Erythroblast (primary cell): ENCODE measurements at regions not wholly inside any gene's neighbourhood (a gene's known extent, or its start where the extent isn't known, plus 50 kb on each side); places are given as distances from the start of the nearest gene placed in this dataset.

ENCODE experiments used
- GATA1 ChIP-seq: IDR thresholded peaks from 2 replicates; pipeline ENCODE4 v1.6.1; 2011; ENCODE audit warnings: low read depth, mild to moderate bottlenecking, control low read depth, low read length, moderate library complexity
- POLR2A ChIP-seq: IDR thresholded peaks from 2 replicates; pipeline ENCODE4 v1.6.1; 2011; ENCODE audit warnings: mild to moderate bottlenecking, low read length

DNA sequence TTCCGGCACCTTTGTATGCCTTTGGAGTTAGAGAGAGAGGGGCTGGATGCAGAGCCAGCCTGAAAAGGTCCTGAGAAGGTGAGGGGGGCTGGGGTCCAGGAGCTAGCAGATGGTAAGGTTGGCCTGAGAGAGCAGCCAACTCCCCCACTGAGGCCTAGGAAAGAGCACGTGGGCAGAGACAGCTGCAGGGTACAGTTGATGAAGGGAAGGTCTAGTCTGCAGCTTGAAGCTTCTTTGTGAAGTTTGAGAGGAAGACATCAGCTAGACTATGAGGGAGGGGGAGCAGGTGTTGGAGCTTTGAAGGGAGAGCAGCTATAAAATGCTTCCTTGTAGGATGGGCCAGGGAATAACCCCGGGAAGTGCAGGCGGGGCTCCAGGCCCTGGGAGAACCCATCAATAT, 289.3 kb upstream of the AMIGO2 start:
- TF ChIP-seq POLR2A, result no peak
- TF ChIP-seq GATA1, result no peak
